HEK293 (cell line): ENCODE measurements at regions not wholly inside any gene's neighbourhood (a gene's known extent, or its start where the extent isn't known, plus 50 kb on each side); places are given as distances from the start of the nearest gene placed in this dataset.

ENCODE experiments used
- CTCF ChIA-PET: fragments of 350-600 bp; formaldehyde crosslinking; extraction: SDS; loops from one replicate; lab custom pipeline; 2021; ENCODE audit warnings: antibody characterized with exemption; lab: Yijun Ruan, JAX
- POLR2A ChIA-PET: fragments of 300-600 bp; formaldehyde crosslinking; extraction: SDS; loops from one replicate; lab custom pipeline; 2020; ENCODE audit warnings: antibody characterized with exemption, inconsistent platforms; lab: Yijun Ruan, JAX
- H3K27ac ChIP-seq: fragments of 200-500 bp; sonication (Bioruptor generic); 2 replicates; pipeline ENCODE4 v1.5.1; 2014; ENCODE audit warnings: low read depth, low read length, control low read depth, inconsistent platforms; ENCODE audit errors: extremely low read depth
- H3K36me3 ChIP-seq, 2 experiments: fragments of 200-500 bp in 1 of 2; sonication (Bioruptor generic) in 1 of 2; 1 replicate in 1 of 2; 2 replicates in 1 of 2; pipeline ENCODE4 v1.5.1; 2014 to 2017; ENCODE audit warnings: inconsistent platforms in 2 of 2, low read length in 2 of 2; ENCODE audit not compliant: control insufficient read depth in 2 of 2, insufficient read depth in 1 of 2
- H3K4me1 ChIP-seq: fragments of 200-500 bp; sonication (Bioruptor generic); 2 replicates; pipeline ENCODE4 v1.5.1; 2014; ENCODE audit warnings: mild to moderate bottlenecking, low read length, inconsistent platforms; ENCODE audit not compliant: control insufficient read depth, insufficient read depth
- H3K4me3 ChIP-seq: 2 replicates; pipeline ENCODE4 v1.5.1; 2011; ENCODE audit warnings: low read depth, mild to moderate bottlenecking, control low read depth, low read length, moderate library complexity
- H3K9me3 ChIP-seq: fragments of 200-500 bp; sonication (Bioruptor generic); 2 replicates; pipeline ENCODE4 v1.5.1; 2014; ENCODE audit warnings: low read depth, low read length, inconsistent platforms; ENCODE audit not compliant: control insufficient read depth, insufficient read depth
- BCL11A ChIP-seq: fragments of 450-650 bp; formaldehyde crosslinking; IDR thresholded peaks from 2 replicates; pipeline ENCODE4 v1.5.1; 2016; ENCODE audit warnings: low read depth, missing biosample characterization, missing genetic modification characterization
- BCL6B ChIP-seq: fragments of 450-650 bp; formaldehyde crosslinking; IDR thresholded peaks from 2 replicates; pipeline ENCODE4 v1.5.1; 2017; ENCODE audit warnings: missing biosample characterization, missing genetic modification characterization
- GLI4 ChIP-seq: fragments of 450-650 bp; formaldehyde crosslinking; IDR thresholded peaks from 2 replicates; pipeline ENCODE4 v1.5.1; 2016; ENCODE audit warnings: missing biosample characterization, missing genetic modification characterization
- GLIS1 ChIP-seq: fragments of 450-650 bp; formaldehyde crosslinking; IDR thresholded peaks from 2 replicates; pipeline ENCODE4 v1.5.1; 2016; ENCODE audit warnings: missing biosample characterization, missing genetic modification characterization
- GLIS2 ChIP-seq: fragments of 450-650 bp; formaldehyde crosslinking; IDR thresholded peaks from 2 replicates; pipeline ENCODE4 v1.5.1; 2016; ENCODE audit warnings: missing biosample characterization, missing genetic modification characterization
- KLF16 ChIP-seq: fragments of 450-650 bp; formaldehyde crosslinking; IDR thresholded peaks from 2 replicates; pipeline ENCODE4 v1.5.1; 2017; ENCODE audit warnings: missing biosample characterization, missing genetic modification characterization
- MEIS1 ChIP-seq: sonication (generic); formaldehyde crosslinking; IDR thresholded peaks from 2 replicates; pipeline ENCODE4 v1.8.1; 2022; ENCODE audit warnings: missing genetic modification reagents, mild to moderate bottlenecking, borderline replicate concordance
- SALL2 ChIP-seq: fragments of 450-650 bp; formaldehyde crosslinking; IDR thresholded peaks from 2 replicates; pipeline ENCODE4 v1.5.0; 2017; ENCODE audit warnings: missing biosample characterization, mild to moderate bottlenecking, missing genetic modification characterization, borderline replicate concordance
- TCF7L2 ChIP-seq: IDR thresholded peaks from 2 replicates; pipeline ENCODE4 v1.6.1; 2011; ENCODE audit warnings: low read depth, mild to moderate bottlenecking, inconsistent platforms, low read length, moderate library complexity, borderline replicate concordance
- ZFP41 ChIP-seq: fragments of 450-650 bp; formaldehyde crosslinking; IDR thresholded peaks from 2 replicates; pipeline ENCODE4 v1.5.1; 2016; ENCODE audit warnings: missing biosample characterization, missing genetic modification characterization, borderline replicate concordance
- ZNF157 ChIP-seq: fragments of 450-650 bp; formaldehyde crosslinking; IDR thresholded peaks from 2 replicates; pipeline ENCODE4 v1.5.1; 2016; ENCODE audit warnings: missing biosample characterization, missing genetic modification characterization
- ZNF211 ChIP-seq: fragments of 450-650 bp; formaldehyde crosslinking; IDR thresholded peaks from 2 replicates; pipeline ENCODE4 v1.5.1; 2016; ENCODE audit warnings: low read depth, missing biosample characterization, missing genetic modification characterization
- ZNF23 ChIP-seq: fragments of 450-650 bp; formaldehyde crosslinking; IDR thresholded peaks from 2 replicates; pipeline ENCODE4 v1.5.1; 2016; ENCODE audit warnings: missing biosample characterization, missing genetic modification characterization, borderline replicate concordance
- ZNF26 ChIP-seq: fragments of 450-650 bp; formaldehyde crosslinking; IDR thresholded peaks from 2 replicates; pipeline ENCODE4 v1.5.1; 2016; ENCODE audit warnings: missing biosample characterization, missing genetic modification characterization
- ZNF335 ChIP-seq: fragments of 450-650 bp; formaldehyde crosslinking; conservative IDR thresholded peaks from 2 replicates; pipeline ENCODE4 v1.5.1; 2016; ENCODE audit warnings: missing biosample characterization, missing genetic modification characterization
- ZNF350 ChIP-seq: fragments of 450-650 bp; formaldehyde crosslinking; IDR thresholded peaks from 2 replicates; pipeline ENCODE4 v1.5.0; 2017; ENCODE audit warnings: missing biosample characterization, mild to moderate bottlenecking, missing genetic modification characterization
- ZNF354C ChIP-seq: fragments of 450-650 bp; formaldehyde crosslinking; IDR thresholded peaks from 2 replicates; pipeline ENCODE4 v1.5.1; 2016; ENCODE audit warnings: missing biosample characterization, missing genetic modification characterization, low read depth, borderline replicate concordance
- ZNF362 ChIP-seq: fragments of 450-650 bp; formaldehyde crosslinking; IDR thresholded peaks from 2 replicates; pipeline ENCODE4 v1.5.1; 2016; ENCODE audit warnings: missing biosample characterization, missing genetic modification characterization
- ZNF366 ChIP-seq: fragments of 450-650 bp; formaldehyde crosslinking; conservative IDR thresholded peaks from 2 replicates; pipeline ENCODE4 v1.5.1; 2016; ENCODE audit warnings: missing biosample characterization, missing genetic modification characterization
- ZNF501 ChIP-seq: fragments of 450-650 bp; formaldehyde crosslinking; IDR thresholded peaks from 2 replicates; pipeline ENCODE4 v1.5.1; 2016; ENCODE audit warnings: missing biosample characterization, missing genetic modification characterization
- ZNF571 ChIP-seq: fragments of 450-650 bp; formaldehyde crosslinking; IDR thresholded peaks from 2 replicates; pipeline ENCODE4 v1.5.0; 2017; ENCODE audit warnings: missing biosample characterization, missing genetic modification characterization
- ZNF600 ChIP-seq: fragments of 450-650 bp; formaldehyde crosslinking; IDR thresholded peaks from 2 replicates; pipeline ENCODE4 v1.5.1; 2016; ENCODE audit warnings: missing biosample characterization, missing genetic modification characterization
- ZNF621 ChIP-seq: fragments of 450-650 bp; formaldehyde crosslinking; IDR thresholded peaks from 2 replicates; pipeline ENCODE4 v1.5.1; 2017; ENCODE audit warnings: missing biosample characterization, missing genetic modification characterization
- ZNF645 ChIP-seq: fragments of 450-650 bp; formaldehyde crosslinking; IDR thresholded peaks from 2 replicates; pipeline ENCODE4; 2016; ENCODE audit warnings: missing biosample characterization, missing genetic modification characterization
- ZNF670 ChIP-seq: fragments of 450-650 bp; formaldehyde crosslinking; IDR thresholded peaks from 2 replicates; pipeline ENCODE4 v1.5.1; 2016; ENCODE audit warnings: missing biosample characterization, missing genetic modification characterization, low read depth
- ZNF704 ChIP-seq: fragments of 450-650 bp; formaldehyde crosslinking; IDR thresholded peaks from 2 replicates; pipeline ENCODE4 v1.5.1; 2016; ENCODE audit warnings: missing biosample characterization, missing genetic modification characterization
- ZNF777 ChIP-seq: fragments of 450-650 bp; formaldehyde crosslinking; IDR thresholded peaks from 2 replicates; pipeline ENCODE4 v1.5.1; 2017; ENCODE audit warnings: missing biosample characterization, missing genetic modification characterization, borderline replicate concordance
- ZNF792 ChIP-seq: fragments of 450-650 bp; formaldehyde crosslinking; IDR thresholded peaks from 2 replicates; pipeline ENCODE4 v1.5.1; 2016; ENCODE audit warnings: missing biosample characterization, missing genetic modification characterization
- ZNF843 ChIP-seq: fragments of 450-650 bp; formaldehyde crosslinking; IDR thresholded peaks from 2 replicates; pipeline ENCODE4 v1.5.1; 2016; ENCODE audit warnings: missing biosample characterization, missing genetic modification characterization

- TF ChIP-seq ZNF157 (tag by site-specific recombination) (no peak), ZNF621 (tag by site-specific recombination) (no peak)
- H3K4me3 ChIP-seq = no peak overlapping the region
- no peaks in the 10 kb centered on the region for H3K36me3 ChIP-seq
- H3K4me1 ChIP-seq = no peaks in the 10 kb centered on the region
- no peak overlapping the region for H3K27ac ChIP-seq
- H3K9me3 ChIP-seq = no peaks in the 10 kb centered on the region
- POLR2A ChIA-PET = no interaction called here
- CTCF ChIA-PET = no interaction called here
These were observed 758.8 kb upstream of the TENM3 start for GRCh38 chr4:181484396-181484795.

- TF ChIP-seq ZNF843 (tag by site-specific recombination) (no peak), ZNF335 (tag by site-specific recombination) (no peak), ZNF350 (tag by site-specific recombination) (no peak), ZNF571 (tag by site-specific recombination) (no peak), ZNF23 (tag by site-specific recombination) (no peak), KLF16 (tag by site-specific recombination) (no peak), ZNF670 (tag by site-specific recombination) (no peak), ZNF362 (tag by site-specific recombination) (no peak), GLI4 (tag by site-specific recombination) (no peak), SALL2 (no peak), GLIS2 (no peak), MEIS1 (CRISPR knock-in tag) (no peak), GLIS1 (tag by site-specific recombination) (no peak), ZNF777 (no peak), ZFP41 (tag by site-specific recombination) (no peak), BCL11A (tag by site-specific recombination) (no peak), ZNF366 (tag by site-specific recombination) (no peak)
- ChIA-PET CTCF (interaction anchor here (1.0 kb wide), 1 partner anchor 187 kb away, joined by 3 read pairs; no protein-coding TSS in a partner anchor), POLR2A (no interaction called here)
- no peaks in the 10 kb centered on the region for H3K9me3 ChIP-seq
- H3K27ac ChIP-seq = no peak overlapping the region
- no peak overlapping the region for H3K4me3 ChIP-seq
- H3K36me3 ChIP-seq = no peaks in the 10 kb centered on the region
- H3K4me1 ChIP-seq = no peaks in the 10 kb centered on the region
These were observed 754.3 kb upstream of the TENM3 start for GRCh38 chr4:181488926-181489325.

GRCh38 chr4:181498148-181498547 is 745.1 kb upstream of the TENM3 start:
- H3K4me3 ChIP-seq = no peak overlapping the region
- H3K27ac ChIP-seq = no peak overlapping the region
- no peaks in the 10 kb centered on the region for H3K36me3 ChIP-seq
- H3K9me3 ChIP-seq = no peaks in the 10 kb centered on the region
- ChIA-PET CTCF (interaction anchor here (0.5 to 0.6 kb wide), 2 partner anchors 878 to 962 kb away, joined by 3 to 6 read pairs; no protein-coding TSS in a partner anchor), POLR2A (no interaction called here)
- no peaks in the 10 kb centered on the region for H3K4me1 ChIP-seq
- TF ChIP-seq ZNF600 (tag by site-specific recombination) (no peak), GLIS1 (tag by site-specific recombination) (no peak), BCL6B (tag by site-specific recombination) (no peak), ZNF501 (no peak), ZNF354C (no peak), ZNF704 (tag by site-specific recombination) (no peak), ZNF211 (no peak), ZNF26 (tag by site-specific recombination) (no peak), TCF7L2 (no peak), ZNF645 (no peak), ZNF792 (tag by site-specific recombination) (no peak)
